Neural crest cell (in vitro differentiated cells): ENCODE measurements at regions not wholly inside any gene's neighbourhood (a gene's known extent, or its start where the extent isn't known, plus 50 kb on each side); places are given as distances from the start of the nearest gene placed in this dataset.
"Not testable (repeated sequence)": the region's sequence is repeated elsewhere in the genome, so short reads cannot be mapped to it uniquely, and the experiment has no call there.

Source experiments
- DNase-seq: peaks from one replicate; pipeline ENCODE4 v3.0.0; 2021; ENCODE audit warnings: low read depth, mixed read lengths, low spot score
- H3K27ac Mint-ChIP-seq: one replicate; pipeline ENCODE4 v1.8.0; 2021; ENCODE audit warnings: mild to moderate bottlenecking, mixed read lengths; ENCODE audit not compliant: unreplicated experiment
- H3K27me3 Mint-ChIP-seq: 2 replicates; pipeline ENCODE4 v1.8.0; 2021; ENCODE audit warnings: low read depth, mild to moderate bottlenecking, mixed read lengths
- H3K36me3 Mint-ChIP-seq: 2 replicates; pipeline ENCODE4 v1.8.0; 2021; ENCODE audit warnings: low read depth, mild to moderate bottlenecking, mixed read lengths
- H3K4me1 Mint-ChIP-seq: 2 replicates; pipeline ENCODE4 v1.8.0; 2021; ENCODE audit warnings: mixed read lengths
- H3K4me3 Mint-ChIP-seq: one replicate; pipeline ENCODE4 v1.8.0; 2021; ENCODE audit warnings: mild to moderate bottlenecking, mixed read lengths
- H3K9me3 Mint-ChIP-seq: 2 replicates; pipeline ENCODE4 v1.8.0; 2021; ENCODE audit warnings: mixed read lengths
- TF ChIP-seq, protein P1 (sequence below): fragments of 200-600 bp; sonication (generic); conservative IDR thresholded peaks from 2 replicates; pipeline ENCODE4 v1.5.0; 2021; ENCODE audit warnings: antibody characterized with exemption, mild to moderate bottlenecking

DNA sequence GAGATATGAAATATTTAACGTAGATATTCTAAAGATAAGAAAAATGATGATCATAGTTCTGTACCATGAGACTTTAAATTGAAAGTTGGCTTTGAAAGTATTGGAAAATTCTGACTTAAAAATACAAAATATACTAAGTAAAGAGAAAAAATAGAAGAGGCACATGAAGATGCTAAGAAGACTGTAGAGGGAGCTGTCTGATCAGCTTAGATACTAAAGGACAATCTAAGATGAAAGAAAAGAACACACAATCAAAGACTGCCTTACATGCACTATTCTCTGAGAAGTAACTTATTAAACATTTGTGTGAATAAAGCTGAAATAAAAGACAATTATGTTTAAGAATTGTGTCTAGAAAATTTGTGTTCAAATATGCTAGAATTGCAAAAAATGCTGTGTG is 55.1 kb downstream of the RBMXL2 start:
- peaks cover 4% of the 10 kb centered on the region for H3K9me3 Mint-ChIP-seq
- no peak for DNase-seq
- H3K27ac Mint-ChIP-seq, result no peak overlapping the region
- TF ChIP-seq, protein P1, sequence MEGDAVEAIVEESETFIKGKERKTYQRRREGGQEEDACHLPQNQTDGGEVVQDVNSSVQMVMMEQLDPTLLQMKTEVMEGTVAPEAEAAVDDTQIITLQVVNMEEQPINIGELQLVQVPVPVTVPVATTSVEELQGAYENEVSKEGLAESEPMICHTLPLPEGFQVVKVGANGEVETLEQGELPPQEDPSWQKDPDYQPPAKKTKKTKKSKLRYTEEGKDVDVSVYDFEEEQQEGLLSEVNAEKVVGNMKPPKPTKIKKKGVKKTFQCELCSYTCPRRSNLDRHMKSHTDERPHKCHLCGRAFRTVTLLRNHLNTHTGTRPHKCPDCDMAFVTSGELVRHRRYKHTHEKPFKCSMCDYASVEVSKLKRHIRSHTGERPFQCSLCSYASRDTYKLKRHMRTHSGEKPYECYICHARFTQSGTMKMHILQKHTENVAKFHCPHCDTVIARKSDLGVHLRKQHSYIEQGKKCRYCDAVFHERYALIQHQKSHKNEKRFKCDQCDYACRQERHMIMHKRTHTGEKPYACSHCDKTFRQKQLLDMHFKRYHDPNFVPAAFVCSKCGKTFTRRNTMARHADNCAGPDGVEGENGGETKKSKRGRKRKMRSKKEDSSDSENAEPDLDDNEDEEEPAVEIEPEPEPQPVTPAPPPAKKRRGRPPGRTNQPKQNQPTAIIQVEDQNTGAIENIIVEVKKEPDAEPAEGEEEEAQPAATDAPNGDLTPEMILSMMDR, result peak; percentile 66
- no peaks in the 10 kb centered on the region for H3K36me3 Mint-ChIP-seq
- no peaks in the 10 kb centered on the region for H3K4me1 Mint-ChIP-seq
- H3K4me3 Mint-ChIP-seq, result no peak overlapping the region
- H3K27me3 Mint-ChIP-seq, result peaks cover 5% of the 10 kb centered on the region

DNA sequence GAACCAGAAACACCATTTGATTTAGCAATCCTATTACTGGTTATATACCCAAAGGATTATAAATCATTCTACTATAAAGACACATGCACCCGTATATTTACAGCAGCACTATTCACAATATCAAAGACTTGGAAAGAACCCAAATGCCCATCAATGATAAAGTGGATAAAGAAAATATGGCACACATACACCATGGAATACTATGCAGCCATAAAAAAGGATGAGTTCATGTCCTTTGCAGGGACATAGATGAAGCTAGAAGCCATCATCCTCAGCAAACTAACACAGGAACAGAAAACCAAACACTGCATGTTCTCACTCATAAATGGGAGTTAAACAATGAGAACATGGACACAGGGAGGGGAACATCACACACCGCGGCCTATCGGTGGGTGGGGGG is 61.3 kb downstream of the RBMXL2 start:
- H3K4me1 Mint-ChIP-seq, result not testable (repeated sequence)

DNA sequence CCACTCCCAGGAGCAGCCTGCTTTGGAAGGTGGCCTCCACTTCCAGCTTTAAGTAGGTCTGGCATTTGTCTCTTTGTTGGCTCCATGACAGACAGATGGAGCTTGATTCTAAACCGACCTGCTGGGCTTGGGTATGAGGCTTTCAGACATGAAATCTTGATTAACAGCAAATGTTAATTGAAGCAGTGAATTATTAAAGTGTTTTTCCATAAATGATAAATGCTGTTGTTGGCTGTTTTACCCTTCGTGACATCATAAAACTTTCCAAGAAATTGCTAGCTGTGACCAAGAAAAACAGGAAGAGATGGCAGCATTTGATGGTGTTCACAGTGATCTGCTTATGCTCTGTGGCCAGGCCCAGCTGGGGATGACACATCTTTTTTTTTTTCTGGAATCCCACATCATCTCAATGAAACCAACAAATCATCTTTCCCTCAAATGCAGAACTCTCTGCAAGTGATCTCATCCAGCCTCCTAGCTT is 66.1 kb downstream of the RBMXL2 start:
- H3K27me3 Mint-ChIP-seq, result no peaks in the 10 kb centered on the region
- H3K36me3 Mint-ChIP-seq, result no peaks in the 10 kb centered on the region
- no peaks in the 10 kb centered on the region for H3K4me1 Mint-ChIP-seq
- TF ChIP-seq, protein P1, result no peak
- no peak overlapping the region for H3K4me3 Mint-ChIP-seq
- H3K27ac Mint-ChIP-seq, result no peak overlapping the region
- peaks cover 2% of the 10 kb centered on the region for H3K9me3 Mint-ChIP-seq
- no peak for DNase-seq

More for the DNA sequence above, 61.3 kb downstream of the RBMXL2 start:
- not testable (repeated sequence) for H3K27ac Mint-ChIP-seq, H3K27me3 Mint-ChIP-seq, H3K36me3 Mint-ChIP-seq, H3K4me3 Mint-ChIP-seq, DNase-seq
- H3K9me3 Mint-ChIP-seq, result peaks cover 11% of the 10 kb centered on the region

DNA sequence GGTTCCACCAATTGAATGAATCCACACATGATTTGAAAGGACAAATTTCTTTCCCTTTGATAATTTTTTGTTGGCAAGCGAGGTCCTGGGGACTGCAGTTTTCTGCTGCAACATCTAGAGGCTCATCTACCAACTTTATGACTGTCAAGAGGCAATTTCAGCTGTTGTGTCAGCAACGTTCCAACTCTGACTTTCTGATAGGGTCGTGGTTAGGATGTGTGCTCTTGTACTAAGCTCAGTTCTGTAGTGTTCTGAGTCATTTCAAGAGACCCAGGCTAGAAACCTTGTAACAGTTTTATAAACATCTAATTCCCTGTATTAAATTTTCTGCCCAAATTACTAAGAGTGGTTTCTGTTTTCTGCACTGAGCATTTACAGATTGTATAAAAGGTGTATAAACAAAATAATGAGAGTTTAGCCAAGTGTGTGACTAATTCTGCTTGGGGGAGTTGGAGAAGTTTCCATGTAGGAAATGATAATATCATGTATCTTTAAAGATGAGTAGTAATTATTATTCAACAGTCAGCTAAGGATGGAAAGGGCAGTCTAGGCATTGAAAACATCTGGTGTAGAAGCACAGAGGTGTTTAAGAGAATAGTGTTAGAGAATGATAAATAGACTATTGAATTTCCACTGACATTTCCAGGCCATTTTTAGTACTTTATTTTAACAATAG is 72.2 kb downstream of the RBMXL2 start:
- peaks cover 2% of the 10 kb centered on the region for H3K27me3 Mint-ChIP-seq
- H3K4me1 Mint-ChIP-seq, result no peaks in the 10 kb centered on the region
- no peak overlapping the region for H3K4me3 Mint-ChIP-seq

DNA sequence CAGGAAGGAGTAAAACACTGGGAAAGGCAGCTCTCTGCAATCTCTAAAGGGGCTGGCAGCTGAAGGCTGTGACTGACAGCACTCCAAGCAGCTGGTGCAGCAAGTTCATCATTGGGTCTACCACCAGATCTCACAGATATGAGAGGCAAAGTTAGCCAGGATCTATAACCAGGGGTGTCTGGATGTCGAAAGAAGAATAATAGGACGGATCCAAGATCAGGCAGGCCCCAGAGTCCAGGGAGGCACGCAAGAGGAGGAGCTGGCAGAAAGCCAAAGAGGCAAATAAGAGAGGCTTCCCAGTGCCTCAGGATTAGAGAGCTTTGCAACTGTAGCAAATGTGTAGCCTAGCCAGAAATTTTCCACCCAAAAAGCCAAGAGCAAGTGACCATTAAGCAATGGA is 77.1 kb downstream of the RBMXL2 start:
- TF ChIP-seq, protein P1, result no peak
- Mint-ChIP-seq H3K4me3 (no peak overlapping the region), H3K4me1 (no peaks in the 10 kb centered on the region), H3K9me3 (no peaks in the 10 kb centered on the region), H3K36me3 (no peaks in the 10 kb centered on the region), H3K27me3 (peaks cover 2% of the 10 kb centered on the region), H3K27ac (no peak overlapping the region)
- no peak for DNase-seq

More for the DNA sequence above, 72.2 kb downstream of the RBMXL2 start:
- H3K27ac Mint-ChIP-seq, result no peak overlapping the region
- TF ChIP-seq, protein P1, result no peak
- no peaks in the 10 kb centered on the region for H3K36me3 Mint-ChIP-seq
- no peaks in the 10 kb centered on the region for H3K9me3 Mint-ChIP-seq
- DNase-seq, result no peak

DNA sequence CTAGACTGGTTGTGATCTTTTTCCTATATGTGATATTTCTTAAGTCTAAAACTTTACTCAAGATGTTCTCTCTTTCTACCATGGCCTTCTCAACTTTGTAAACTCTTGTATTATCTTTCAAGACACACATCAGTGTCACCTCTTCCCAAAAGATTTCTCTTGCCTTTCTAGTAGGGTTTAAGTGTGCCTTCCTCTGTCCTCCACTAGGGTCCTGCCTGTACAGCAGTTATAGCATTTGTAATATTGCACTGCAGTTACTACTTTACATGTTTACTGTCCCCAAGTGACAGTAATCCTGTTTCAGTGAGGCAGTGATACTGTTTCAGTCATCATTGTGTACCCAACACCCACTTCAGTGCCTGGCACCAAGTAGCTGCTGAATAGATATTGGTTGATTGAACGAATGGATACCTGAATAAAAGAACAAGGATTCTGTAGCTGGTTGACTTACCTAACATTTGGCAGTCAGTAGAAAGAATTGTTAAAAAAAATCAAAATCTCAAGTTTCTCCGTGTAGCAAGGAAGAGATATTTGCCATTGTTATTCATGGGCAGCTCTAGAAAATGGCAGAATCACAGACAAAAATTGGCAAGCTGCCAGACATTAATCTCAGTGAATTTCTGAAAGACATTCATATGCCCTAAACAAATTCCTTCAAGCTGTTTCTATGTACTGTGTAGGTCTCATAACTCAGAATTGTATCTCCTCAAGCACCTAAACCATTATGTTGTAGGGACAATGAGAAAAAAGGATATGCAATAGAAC is 79.4 kb downstream of the RBMXL2 start:
- Mint-ChIP-seq H3K9me3 (no peaks in the 10 kb centered on the region), H3K27ac (no peak overlapping the region), H3K4me1 (no peaks in the 10 kb centered on the region), H3K36me3 (no peaks in the 10 kb centered on the region), H3K4me3 (no peak overlapping the region), H3K27me3 (no peaks in the 10 kb centered on the region)
- TF ChIP-seq, protein P1, result peak; percentile 33
- no peak for DNase-seq
